GM12873 (cell line): ENCODE measurements at regions not wholly inside any gene's neighbourhood (a gene's known extent, or its start where the extent isn't known, plus 50 kb on each side); places are given as distances from the start of the nearest gene placed in this dataset.

Experiments used
- TF ChIP-seq, protein P1 (sequence below): IDR thresholded peaks from 2 replicates; pipeline ENCODE4 v1.5.1; 2012; ENCODE audit warnings: low read depth, mild to moderate bottlenecking, moderate library complexity, low read length, control low read depth; ENCODE audit not compliant: insufficient read depth; ENCODE audit errors: missing control alignments

DNA sequence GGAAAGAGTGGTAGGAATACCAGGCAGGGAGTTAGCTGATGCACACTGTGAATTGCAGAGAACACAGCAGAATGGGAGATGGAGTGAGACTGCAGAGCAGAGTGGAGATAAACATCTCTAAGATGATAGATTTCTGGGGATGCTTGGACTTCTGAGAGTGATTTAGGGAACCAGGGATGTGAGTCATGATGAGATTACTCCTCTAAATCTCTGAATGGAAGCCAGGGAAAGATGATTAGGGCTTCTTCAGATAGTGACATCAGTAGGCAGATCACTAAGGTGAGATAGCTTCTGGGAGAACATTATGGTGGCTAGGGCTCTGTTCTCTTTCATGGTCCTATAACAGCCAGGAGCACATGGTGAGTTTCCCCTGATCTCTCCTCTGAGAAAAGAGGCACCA lies 501.5 kb upstream of the USP15 start:
- TF ChIP-seq, protein P1, sequence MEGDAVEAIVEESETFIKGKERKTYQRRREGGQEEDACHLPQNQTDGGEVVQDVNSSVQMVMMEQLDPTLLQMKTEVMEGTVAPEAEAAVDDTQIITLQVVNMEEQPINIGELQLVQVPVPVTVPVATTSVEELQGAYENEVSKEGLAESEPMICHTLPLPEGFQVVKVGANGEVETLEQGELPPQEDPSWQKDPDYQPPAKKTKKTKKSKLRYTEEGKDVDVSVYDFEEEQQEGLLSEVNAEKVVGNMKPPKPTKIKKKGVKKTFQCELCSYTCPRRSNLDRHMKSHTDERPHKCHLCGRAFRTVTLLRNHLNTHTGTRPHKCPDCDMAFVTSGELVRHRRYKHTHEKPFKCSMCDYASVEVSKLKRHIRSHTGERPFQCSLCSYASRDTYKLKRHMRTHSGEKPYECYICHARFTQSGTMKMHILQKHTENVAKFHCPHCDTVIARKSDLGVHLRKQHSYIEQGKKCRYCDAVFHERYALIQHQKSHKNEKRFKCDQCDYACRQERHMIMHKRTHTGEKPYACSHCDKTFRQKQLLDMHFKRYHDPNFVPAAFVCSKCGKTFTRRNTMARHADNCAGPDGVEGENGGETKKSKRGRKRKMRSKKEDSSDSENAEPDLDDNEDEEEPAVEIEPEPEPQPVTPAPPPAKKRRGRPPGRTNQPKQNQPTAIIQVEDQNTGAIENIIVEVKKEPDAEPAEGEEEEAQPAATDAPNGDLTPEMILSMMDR: no peak

DNA sequence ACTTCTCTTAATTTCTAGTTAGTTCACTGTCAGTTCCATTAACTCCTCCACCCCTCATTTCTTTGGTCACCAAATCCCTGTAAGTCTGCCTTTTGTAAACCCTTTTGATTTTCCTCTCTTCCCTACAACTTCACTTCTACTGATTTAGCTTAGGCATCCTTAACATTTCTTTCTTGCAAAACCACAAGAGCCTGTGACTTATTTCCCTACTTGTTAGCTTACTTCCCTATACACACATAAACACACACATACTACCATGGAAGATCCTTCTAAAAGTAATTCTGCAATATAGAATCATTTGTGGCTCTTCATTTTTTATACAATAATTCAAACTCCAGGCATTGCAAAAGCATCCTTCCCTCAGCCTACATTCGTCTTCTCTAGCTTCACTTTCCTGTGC lies 494.3 kb upstream of the USP15 start:
- TF ChIP-seq, protein P1: no peak

DNA sequence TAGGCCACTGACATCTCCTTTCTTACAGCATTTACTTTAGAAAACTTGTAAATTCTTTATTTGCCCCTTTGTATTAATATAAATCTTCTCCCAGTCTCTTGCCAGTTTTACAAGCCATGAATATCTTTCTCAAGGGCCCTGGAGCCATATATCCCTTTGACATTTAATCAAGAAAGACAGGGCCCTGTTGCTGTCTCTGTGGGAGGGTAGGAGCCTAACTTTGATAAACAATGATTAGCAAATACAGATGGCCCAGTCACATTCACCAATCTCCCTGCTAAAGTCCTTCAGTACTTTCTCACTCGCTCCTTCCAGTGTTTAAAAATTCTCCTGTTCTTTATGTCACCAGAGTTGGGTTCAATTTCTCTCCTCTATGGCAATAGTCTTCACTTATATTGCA lies 479.8 kb upstream of the USP15 start:
- TF ChIP-seq, protein P1: no peak

DNA sequence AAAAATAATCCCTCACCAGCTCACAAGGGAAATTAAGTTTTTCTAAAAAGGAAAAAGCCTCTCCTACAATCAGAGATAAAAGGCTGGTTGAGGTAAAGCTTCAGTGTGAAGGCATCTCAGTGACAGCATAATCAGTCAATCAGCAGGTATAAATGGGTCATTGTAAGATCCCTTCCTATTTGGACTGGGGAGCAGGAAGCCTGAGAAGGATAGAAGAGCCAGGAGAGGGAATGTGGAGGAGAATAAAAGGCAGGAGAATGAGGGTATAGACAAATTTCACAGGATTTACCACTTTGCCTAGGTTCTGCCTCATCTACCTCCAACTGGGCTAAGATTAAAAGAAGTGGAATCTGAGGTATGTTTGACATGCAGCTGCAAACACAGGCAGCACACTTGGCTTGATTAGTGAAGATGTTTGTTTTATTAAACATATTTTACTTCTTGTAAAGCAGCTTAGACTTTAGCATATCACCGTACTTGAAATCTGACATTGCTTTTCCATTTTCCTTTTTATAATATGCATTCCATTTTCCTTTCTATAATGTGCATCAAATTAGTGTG lies 479.1 kb upstream of the USP15 start:
- TF ChIP-seq, protein P1: no peak

DNA sequence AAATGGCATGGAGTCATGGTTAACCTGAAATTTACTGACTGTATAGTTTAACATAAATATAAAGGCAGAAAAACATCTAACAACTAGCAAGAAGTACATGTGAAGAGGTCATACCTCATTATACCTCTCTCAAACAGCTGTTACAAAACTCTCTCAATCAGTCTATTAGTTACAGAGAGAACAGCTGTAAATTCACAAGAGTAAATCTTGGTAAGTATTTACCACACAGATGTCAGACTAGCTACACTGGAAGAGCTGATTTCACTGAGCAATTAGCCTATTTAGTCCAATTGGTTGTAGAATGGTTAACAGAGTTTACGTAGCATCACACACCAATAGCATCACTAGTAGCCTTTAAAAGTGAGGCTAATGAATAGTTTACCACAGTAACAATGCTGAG lies 463.4 kb upstream of the USP15 start:
- TF ChIP-seq, protein P1: no peak

DNA sequence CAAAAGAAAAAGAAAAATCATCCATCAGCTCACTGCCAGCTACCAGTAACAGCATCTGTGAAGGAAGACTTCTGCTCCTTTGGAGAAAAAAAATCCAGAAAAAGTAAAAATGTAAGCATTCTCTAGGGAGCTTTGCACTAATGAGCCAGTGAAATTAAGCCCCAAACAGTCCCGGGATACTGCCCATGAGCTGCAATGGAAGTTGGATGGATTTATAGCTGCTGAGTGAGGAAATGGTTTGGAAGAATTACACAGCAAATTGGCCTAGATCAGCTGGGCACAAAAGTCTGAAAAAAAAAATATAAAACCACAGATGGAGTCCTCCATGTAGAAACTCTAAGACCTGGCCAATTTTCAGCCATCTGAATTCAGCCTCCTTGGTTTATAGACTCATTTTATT lies 462.9 kb upstream of the USP15 start:
- TF ChIP-seq, protein P1: no peak

DNA sequence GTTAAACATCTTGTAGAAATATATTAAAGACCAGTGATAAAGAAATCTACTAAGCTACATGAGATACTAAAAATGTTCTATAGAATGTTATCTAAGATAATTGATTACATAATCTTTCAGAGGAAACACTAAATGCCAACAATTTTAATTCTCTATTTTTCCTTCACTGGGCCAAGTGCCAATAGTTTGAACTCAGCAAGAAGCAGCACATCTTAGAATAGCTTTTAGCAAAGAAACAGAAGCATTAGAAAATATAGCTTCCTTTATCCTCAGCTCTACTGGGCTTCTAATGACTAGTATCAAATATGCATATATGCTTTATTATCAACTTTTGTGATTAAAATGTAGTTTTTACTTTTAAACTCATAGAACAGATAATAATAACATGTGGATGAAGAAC lies 461.4 kb upstream of the USP15 start:
- TF ChIP-seq, protein P1: no peak
